Prostate gland (tissue), 2 donors: ENCODE measurements at regions not wholly inside any gene's neighbourhood (a gene's known extent, or its start where the extent isn't known, plus 50 kb on each side); places are given as distances from the start of the nearest gene placed in this dataset.

ENCODE experiments used
- POLR2A ChIP-seq: fragments of 450-650 bp; IDR thresholded peaks from one replicate; pipeline ENCODE4 v1.6.1; 2016; ENCODE audit warnings: antibody characterized with exemption, mild to moderate bottlenecking
- TF ChIP-seq, protein P1 (sequence below), 4 experiments: fragments of 200-600 bp in 2 of 4; fragments of 450-650 bp in 2 of 4; sonication (generic) in 2 of 4; IDR thresholded peaks; 1 replicate in 3 of 4; 2 replicates in 1 of 4; pipeline ENCODE4 v1.5.1; 2016 to 2019; ENCODE audit warnings: antibody characterized with exemption in 4 of 4, mild to moderate bottlenecking in 2 of 4, moderate library complexity in 2 of 4

DNA sequence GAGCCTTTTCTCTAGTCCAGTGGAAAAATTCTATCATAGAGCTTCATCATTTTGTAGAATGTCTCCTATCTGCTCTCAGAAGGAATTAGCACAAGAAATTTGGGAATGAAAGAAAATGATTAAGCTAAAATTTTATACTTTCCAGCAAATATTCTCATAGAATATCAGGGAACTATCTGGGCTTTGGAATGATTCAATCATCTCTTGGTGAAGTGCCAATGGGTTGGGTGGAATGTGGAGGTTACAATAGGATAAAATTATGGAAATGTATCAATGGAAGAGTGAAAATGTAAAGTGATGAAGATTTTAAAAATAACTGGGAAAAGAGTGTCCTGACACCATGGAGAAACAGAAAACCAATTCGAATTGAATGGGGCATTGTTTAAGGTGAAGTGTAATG lies 119.0 kb upstream of the MID1 start:
- TF ChIP-seq POLR2A = no peak
- TF ChIP-seq, protein P1, sequence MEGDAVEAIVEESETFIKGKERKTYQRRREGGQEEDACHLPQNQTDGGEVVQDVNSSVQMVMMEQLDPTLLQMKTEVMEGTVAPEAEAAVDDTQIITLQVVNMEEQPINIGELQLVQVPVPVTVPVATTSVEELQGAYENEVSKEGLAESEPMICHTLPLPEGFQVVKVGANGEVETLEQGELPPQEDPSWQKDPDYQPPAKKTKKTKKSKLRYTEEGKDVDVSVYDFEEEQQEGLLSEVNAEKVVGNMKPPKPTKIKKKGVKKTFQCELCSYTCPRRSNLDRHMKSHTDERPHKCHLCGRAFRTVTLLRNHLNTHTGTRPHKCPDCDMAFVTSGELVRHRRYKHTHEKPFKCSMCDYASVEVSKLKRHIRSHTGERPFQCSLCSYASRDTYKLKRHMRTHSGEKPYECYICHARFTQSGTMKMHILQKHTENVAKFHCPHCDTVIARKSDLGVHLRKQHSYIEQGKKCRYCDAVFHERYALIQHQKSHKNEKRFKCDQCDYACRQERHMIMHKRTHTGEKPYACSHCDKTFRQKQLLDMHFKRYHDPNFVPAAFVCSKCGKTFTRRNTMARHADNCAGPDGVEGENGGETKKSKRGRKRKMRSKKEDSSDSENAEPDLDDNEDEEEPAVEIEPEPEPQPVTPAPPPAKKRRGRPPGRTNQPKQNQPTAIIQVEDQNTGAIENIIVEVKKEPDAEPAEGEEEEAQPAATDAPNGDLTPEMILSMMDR (IDR thresholded peaks at IDR 0.05) = no peak
